HL-60 (cell line): ENCODE measurements at regions not wholly inside any gene's neighbourhood (a gene's known extent, or its start where the extent isn't known, plus 50 kb on each side); places are given as distances from the start of the nearest gene placed in this dataset.

ENCODE experiments used
- DNase-seq, 2 experiments: peaks; one replicate each; pipeline ENCODE4 v3.0.0-alpha.2; 2010 to 2020; ENCODE audit warnings: low read depth in 1 of 2, low spot score in 1 of 2
- H3K27ac ChIP-seq: fragments of 250-450 bp; sonication (Bioruptor Pico); replicated peaks from 2 replicates; pipeline ENCODE4 v1.5.1; 2020; ENCODE audit warnings: mild to moderate bottlenecking, moderate library complexity
- H3K27me3 ChIP-seq: fragments of 250-450 bp; sonication (Bioruptor Pico); 2 replicates; pipeline ENCODE4 v1.5.1; 2021; ENCODE audit warnings: mild to moderate bottlenecking, moderate library complexity; ENCODE audit not compliant: insufficient read depth, poor library complexity, severe bottlenecking
- H3K4me3 ChIP-seq: replicated peaks from 2 replicates; pipeline ENCODE4 v1.5.1; 2011; ENCODE audit warnings: mild to moderate bottlenecking, control low read depth, low read length; ENCODE audit not compliant: insufficient read depth
- GABPA ChIP-seq: IDR thresholded peaks from 2 replicates; pipeline ENCODE4 v1.6.1; 2012; ENCODE audit warnings: low read depth
- POLR2AphosphoS5 ChIP-seq: IDR thresholded peaks from 2 replicates; pipeline ENCODE4 v1.6.1; 2012; ENCODE audit warnings: low read depth
- SPI1 ChIP-seq: IDR thresholded peaks from 2 replicates; pipeline ENCODE4 v1.6.1; 2012; ENCODE audit warnings: low read depth, mild to moderate bottlenecking, borderline replicate concordance
- TF ChIP-seq, protein P1 (sequence below): IDR thresholded peaks from one replicate; pipeline ENCODE4 v1.5.1; 2011; ENCODE audit warnings: low read length, control low read depth, inconsistent platforms; ENCODE audit not compliant: insufficient read depth
- TF ChIP-seq, protein P2 (sequence below): IDR thresholded peaks from 2 replicates; pipeline ENCODE4 v1.6.1; 2012; ENCODE audit warnings: low read depth; ENCODE audit not compliant: insufficient replicate concordance

DNA sequence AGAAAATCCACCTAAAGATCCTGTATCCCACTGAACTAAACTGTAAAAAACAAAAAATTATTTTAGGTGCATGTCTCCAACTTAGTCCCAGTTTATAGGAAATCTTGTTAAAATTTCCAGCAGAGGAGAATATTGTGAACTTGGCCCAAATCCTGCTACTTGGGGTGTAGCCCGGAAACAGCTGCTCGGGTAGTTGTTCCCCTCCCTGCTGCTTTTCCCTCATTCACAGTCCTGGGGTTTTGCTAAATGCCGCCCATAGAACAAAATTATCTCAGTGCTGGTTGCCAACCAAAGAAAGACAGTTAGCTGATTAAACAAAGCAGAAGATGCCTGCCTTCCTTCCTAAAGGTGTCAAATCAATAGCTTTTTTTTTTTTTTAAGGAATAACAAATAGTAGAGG lies 330.5 kb upstream of the KLF12 start:
- TF ChIP-seq SPI1: no peak
- no peak for TF ChIP-seq GABPA
- TF ChIP-seq, protein P1, sequence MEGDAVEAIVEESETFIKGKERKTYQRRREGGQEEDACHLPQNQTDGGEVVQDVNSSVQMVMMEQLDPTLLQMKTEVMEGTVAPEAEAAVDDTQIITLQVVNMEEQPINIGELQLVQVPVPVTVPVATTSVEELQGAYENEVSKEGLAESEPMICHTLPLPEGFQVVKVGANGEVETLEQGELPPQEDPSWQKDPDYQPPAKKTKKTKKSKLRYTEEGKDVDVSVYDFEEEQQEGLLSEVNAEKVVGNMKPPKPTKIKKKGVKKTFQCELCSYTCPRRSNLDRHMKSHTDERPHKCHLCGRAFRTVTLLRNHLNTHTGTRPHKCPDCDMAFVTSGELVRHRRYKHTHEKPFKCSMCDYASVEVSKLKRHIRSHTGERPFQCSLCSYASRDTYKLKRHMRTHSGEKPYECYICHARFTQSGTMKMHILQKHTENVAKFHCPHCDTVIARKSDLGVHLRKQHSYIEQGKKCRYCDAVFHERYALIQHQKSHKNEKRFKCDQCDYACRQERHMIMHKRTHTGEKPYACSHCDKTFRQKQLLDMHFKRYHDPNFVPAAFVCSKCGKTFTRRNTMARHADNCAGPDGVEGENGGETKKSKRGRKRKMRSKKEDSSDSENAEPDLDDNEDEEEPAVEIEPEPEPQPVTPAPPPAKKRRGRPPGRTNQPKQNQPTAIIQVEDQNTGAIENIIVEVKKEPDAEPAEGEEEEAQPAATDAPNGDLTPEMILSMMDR: no peak
- no peak for TF ChIP-seq POLR2AphosphoS5
- TF ChIP-seq, protein P2, sequence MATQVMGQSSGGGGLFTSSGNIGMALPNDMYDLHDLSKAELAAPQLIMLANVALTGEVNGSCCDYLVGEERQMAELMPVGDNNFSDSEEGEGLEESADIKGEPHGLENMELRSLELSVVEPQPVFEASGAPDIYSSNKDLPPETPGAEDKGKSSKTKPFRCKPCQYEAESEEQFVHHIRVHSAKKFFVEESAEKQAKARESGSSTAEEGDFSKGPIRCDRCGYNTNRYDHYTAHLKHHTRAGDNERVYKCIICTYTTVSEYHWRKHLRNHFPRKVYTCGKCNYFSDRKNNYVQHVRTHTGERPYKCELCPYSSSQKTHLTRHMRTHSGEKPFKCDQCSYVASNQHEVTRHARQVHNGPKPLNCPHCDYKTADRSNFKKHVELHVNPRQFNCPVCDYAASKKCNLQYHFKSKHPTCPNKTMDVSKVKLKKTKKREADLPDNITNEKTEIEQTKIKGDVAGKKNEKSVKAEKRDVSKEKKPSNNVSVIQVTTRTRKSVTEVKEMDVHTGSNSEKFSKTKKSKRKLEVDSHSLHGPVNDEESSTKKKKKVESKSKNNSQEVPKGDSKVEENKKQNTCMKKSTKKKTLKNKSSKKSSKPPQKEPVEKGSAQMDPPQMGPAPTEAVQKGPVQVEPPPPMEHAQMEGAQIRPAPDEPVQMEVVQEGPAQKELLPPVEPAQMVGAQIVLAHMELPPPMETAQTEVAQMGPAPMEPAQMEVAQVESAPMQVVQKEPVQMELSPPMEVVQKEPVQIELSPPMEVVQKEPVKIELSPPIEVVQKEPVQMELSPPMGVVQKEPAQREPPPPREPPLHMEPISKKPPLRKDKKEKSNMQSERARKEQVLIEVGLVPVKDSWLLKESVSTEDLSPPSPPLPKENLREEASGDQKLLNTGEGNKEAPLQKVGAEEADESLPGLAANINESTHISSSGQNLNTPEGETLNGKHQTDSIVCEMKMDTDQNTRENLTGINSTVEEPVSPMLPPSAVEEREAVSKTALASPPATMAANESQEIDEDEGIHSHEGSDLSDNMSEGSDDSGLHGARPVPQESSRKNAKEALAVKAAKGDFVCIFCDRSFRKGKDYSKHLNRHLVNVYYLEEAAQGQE: no peak
- H3K4me3 ChIP-seq: no peak overlapping the region
- no peak overlapping the region for H3K27ac ChIP-seq
- no peaks in the 10 kb centered on the region for H3K27me3 ChIP-seq
- no peak for DNase-seq

DNA sequence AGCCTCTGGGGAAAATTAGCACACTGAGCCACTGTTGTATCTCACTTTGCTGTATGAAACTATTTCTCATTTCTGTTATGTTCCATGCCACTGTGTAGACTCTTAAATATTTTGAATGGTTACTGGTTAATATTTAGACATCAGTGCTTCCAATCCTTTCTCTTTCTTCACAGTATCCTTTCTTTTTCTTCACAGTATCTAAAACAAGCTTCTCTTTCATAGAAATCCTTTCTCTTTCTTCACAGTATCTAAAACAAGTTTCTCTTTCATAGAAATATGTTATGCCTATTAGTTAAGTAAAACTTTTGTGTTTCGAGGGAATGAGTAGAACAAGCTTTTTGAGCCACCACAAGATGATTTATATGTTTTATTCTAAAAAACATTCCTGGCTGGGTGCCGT lies 326.8 kb upstream of the KLF12 start:
- no peak overlapping the region for H3K27ac ChIP-seq
- no peaks in the 10 kb centered on the region for H3K27me3 ChIP-seq
- TF ChIP-seq GABPA (no peak), POLR2AphosphoS5 (no peak), SPI1 (no peak)
- TF ChIP-seq, protein P2: no peak
- DNase-seq: no peak
- no peak overlapping the region for H3K4me3 ChIP-seq

DNA sequence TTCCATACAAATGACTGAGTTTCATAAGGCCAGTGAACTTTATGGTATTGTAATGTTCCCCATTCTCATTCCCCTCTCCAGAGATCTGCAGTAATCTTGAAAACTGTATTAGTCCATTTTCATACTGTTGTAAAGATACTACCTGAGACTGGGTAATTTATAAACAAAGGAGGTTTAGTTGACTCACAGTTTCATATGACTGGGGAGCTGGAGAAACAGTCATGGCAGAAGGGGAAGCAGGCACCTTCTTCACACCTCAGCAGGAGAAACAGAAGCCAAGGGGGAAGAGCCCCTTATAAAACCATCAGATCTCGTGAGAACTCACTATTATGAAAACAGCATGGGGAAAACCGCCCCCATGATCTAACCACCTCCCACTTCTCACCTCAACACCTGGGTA lies 318.7 kb upstream of the KLF12 start:
- Histone ChIP-seq H3K27ac (no peak overlapping the region), H3K4me3 (no peak overlapping the region), H3K27me3 (no peaks in the 10 kb centered on the region)
- TF ChIP-seq, protein P1: no peak
- TF ChIP-seq SPI1: no peak
- no peak for TF ChIP-seq POLR2AphosphoS5
- TF ChIP-seq, protein P2: no peak
- no peak for TF ChIP-seq GABPA
- no peak for DNase-seq

DNA sequence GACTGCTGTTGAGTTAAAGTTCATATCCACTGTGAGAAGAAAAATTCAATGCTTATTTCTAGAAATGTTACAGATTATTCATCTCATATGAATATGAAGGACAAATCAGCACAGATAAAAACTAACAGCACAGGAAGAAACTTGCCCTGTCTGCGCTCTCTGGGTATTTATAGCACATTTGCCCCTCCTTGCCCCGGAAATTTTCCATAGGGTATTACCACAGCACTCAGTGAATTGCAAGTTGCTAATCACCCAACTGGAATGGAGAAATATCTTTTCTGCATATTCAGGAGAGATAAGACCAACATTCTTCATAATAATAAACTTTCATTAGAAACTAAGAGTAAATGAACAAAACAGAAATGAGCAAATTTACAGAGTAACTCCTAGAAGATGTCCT lies 318.0 kb upstream of the KLF12 start:
- no peak for DNase-seq
- H3K27me3 ChIP-seq: no peaks in the 10 kb centered on the region
- no peak for TF ChIP-seq SPI1
- H3K4me3 ChIP-seq: no peak overlapping the region
- no peak overlapping the region for H3K27ac ChIP-seq
